PFSK-1 (cell line): ENCODE measurements at regions not wholly inside any gene's neighbourhood (a gene's known extent, or its start where the extent isn't known, plus 50 kb on each side); places are given as distances from the start of the nearest gene placed in this dataset.

ENCODE experiments used
- POLR2AphosphoS5 ChIP-seq: IDR thresholded peaks from 2 replicates; pipeline ENCODE4 v1.6.1; 2012; ENCODE audit warnings: low read depth, mild to moderate bottlenecking, control low read depth, low read length, moderate library complexity
- REST ChIP-seq, 2 experiments: IDR thresholded peaks; 2 replicates each; pipeline versions ENCODE4 v1.6.1 to v1.8.0; 2011 to 2012; ENCODE audit warnings: low read depth in 2 of 2, low read length in 2 of 2, control low read depth in 1 of 2, inconsistent platforms in 1 of 2, mild to moderate bottlenecking in 1 of 2, moderate library complexity in 1 of 2; ENCODE audit not compliant: insufficient read depth in 1 of 2
- SIN3A ChIP-seq: IDR thresholded peaks from 2 replicates; pipeline ENCODE4 v1.6.1; 2012; ENCODE audit warnings: mild to moderate bottlenecking, low read length, moderate library complexity, borderline replicate concordance; ENCODE audit not compliant: insufficient read depth
- TAF1 ChIP-seq: IDR thresholded peaks from 2 replicates; pipeline ENCODE4 v1.6.1; 2012; ENCODE audit warnings: low read length, control low read depth, borderline replicate concordance; ENCODE audit not compliant: insufficient read depth

- no peak for TF ChIP-seq POLR2AphosphoS5
- TF ChIP-seq SIN3A: no peak
- no peak for TF ChIP-seq REST (IDR thresholded peaks at IDR 0.05; ENCODE audit: insufficient read depth in 1 of 2, low read depth in 2 of 2, low read length in 2 of 2)
- TF ChIP-seq TAF1: no peak
Measured at GRCh38 chr1:181341026-181341632, 142.2 kb upstream of the CACNA1E start.
